Left lobe of liver (tissue), 2 donors: ENCODE measurements at regions not wholly inside any gene's neighbourhood (a gene's known extent, or its start where the extent isn't known, plus 50 kb on each side); places are given as distances from the start of the nearest gene placed in this dataset.

Experiments used
- ATAC-seq: fragments of 200-7000 bp; cut with Tn5 transposase; one replicate; pipeline ENCODE4 v1.9.1; 2020; ENCODE audit warnings: mild to moderate bottlenecking, moderate library complexity
- DNase-seq: peaks from one replicate; pipeline ENCODE4 v3.0.0-alpha.2; 2020; ENCODE audit warnings: low spot score
- donor health status: DM: no; HTN: no; CAD: no; lungs with moderate emphysema.
- donor health status: DM: no; HTN: yes; CAD: no.

DNA sequence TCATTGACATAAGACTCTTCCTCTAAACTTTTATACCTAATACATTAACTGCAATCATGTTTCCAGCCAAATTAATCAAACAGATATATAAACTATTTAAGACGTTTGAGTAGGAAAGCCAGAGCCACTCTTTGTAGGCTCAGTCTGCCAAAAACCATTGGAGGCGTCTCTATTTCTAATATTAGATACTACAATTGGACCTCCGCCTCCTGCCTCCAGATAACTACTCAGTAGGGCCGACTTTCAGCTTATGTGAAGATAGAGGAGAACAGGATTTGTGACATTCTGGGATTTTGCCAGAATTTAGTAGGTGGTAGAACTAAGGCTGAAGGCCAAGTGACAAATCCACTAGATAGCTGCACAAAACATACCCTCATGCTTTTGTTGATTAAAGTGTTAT is 463.0 kb downstream of the CETN3 start:
- no peak for ATAC-seq
- no peak for DNase-seq

- DNase-seq (no peak), ATAC-seq (no peak)
Observed at GRCh38 chr5:89942171-89942570, 467.4 kb downstream of the CETN3 start.

- no peak for ATAC-seq
- no peak for DNase-seq
Observed at GRCh38 chr5:89936576-89936975, 473.0 kb downstream of the CETN3 start.

- ATAC-seq (no peak), DNase-seq (no peak)
Observed at GRCh38 chr5:89934069-89934468, 475.5 kb downstream of the CETN3 start.

GRCh38 chr5:89932771-89933181 is 476.8 kb downstream of the CETN3 start:
- no peak for DNase-seq

DNA sequence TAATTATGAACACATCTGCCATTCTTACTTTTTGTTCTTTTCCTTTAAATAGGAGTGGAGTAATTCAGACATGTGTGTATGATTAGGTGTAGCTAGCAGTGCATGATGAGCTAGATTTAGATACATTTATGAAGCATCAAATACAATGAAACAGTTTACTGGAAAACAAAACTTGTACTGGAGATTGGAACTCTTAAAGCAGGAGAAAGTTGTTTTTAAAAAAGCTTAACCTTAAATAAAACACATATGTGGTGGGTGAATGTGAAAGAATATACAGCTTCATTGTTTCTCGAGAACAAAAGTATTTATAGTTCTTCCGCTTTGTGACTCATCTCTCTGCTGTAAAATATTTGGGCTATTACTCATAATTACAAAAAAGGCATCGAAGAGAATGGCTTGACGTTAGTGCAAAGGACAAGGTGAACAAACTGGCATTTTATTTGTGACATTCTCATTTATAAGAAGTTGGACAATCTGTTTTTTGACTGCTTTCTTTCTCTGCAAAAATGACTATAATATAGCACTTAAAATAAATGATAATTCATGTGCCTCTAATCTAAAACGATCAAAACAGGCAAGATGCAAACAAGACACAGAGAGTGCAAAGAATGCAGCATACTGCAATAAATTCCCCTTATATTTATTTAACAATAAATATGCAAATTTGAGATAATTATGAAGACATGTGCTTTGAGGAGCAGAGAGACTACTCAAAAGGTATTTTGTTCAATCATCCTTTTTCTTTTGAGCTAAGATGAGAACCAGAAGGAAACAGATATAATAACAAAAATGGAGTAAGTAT is 478.8 kb downstream of the CETN3 start:
- no peak for DNase-seq
- no peak for ATAC-seq

More at GRCh38 chr5:89932771-89933181, 476.8 kb downstream of the CETN3 start:
- no peak for ATAC-seq

DNA sequence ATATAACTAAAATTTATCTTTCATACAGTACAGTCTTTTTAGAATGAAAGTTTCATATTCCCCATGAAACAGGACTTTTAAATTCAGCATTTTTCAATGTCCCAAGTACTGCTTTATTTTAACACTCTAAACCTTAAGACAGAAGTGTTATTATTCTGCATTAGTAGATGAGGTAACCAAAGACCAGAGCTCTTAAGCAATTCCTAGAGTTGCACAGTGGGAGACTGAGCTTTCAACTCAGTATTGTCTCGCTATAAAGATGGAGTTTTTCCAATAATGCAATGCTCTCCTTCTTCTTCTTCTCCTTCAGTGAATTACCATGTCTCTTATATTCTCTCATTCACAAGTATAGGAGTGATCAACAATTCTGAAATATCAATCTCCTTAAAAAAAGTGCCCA is 479.7 kb downstream of the CETN3 start:
- no peak for DNase-seq
- no peak for ATAC-seq

- ATAC-seq = no peak
- DNase-seq = no peak
Observed at GRCh38 chr5:89929173-89929572, 480.4 kb downstream of the CETN3 start.

DNA sequence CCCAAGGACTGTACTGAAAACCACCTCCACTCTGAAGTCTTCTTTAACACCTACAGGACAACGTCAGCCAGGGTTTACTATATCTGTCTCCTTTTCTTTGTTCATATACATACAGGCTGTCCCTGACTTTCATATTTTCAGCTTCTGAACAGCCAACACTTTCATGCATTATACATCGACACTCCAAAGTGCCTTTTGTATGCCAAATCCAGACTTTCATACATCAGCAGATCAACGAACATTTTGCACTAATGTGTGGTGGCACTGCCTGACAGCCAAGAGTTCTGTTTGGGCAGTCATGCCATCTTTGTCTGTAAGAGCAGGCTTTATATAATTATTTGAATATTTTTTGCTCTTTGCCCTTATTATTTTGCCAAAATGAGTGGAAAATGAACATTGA is 487.4 kb downstream of the CETN3 start:
- DNase-seq = no peak
- no peak for ATAC-seq

GRCh38 chr5:89917112-89917511 is 492.4 kb downstream of the CETN3 start:
- no peak for ATAC-seq
- no peak for DNase-seq

DNA sequence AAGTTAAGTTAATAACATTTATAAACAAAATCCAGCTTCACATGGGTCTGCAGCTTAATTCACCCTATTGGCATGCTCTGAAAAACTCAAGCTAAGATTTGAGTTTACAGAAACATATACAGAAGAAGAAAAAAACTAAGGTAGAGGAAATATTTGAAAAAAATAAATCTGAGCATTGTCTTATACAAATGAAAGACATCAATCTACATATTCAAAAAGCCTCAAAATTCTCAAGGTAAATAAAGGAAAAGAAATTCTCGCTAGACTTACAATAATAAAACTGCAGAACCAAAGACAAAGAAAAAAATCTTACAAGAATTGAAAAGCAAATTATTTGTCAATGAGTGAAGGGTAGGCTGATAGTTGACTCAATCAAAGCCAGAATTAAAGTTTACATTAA is 493.4 kb downstream of the CETN3 start:
- ATAC-seq = no peak
- no peak for DNase-seq

DNA sequence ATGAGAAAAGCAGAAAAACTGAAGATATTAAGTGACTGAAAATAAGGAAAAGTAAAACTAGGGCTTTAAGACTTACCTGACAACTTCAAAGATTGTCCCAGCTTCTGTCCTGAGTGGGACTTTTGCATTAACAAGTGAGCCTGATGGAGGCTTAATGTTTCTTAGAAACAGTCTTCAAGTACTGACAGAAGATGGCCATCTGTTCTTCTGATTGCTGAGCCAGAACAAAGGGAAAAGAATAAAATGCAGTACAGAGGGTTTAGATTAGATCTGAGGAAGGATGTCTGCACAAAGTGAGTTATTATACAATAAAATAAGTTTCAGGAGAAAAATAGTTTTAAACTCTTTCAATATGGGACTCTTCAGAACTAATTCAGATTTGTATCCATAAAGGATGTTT is 500.7 kb downstream of the CETN3 start:
- no peak for DNase-seq
- ATAC-seq = no peak

GRCh38 chr5:89904442-89904841 is 505.1 kb downstream of the CETN3 start:
- ATAC-seq (no peak), DNase-seq (no peak)

- DNase-seq = no peak
Observed at GRCh38 chr5:89901983-89902382, 507.6 kb downstream of the CETN3 start.

GRCh38 chr5:89901346-89901745 is 508.2 kb downstream of the CETN3 start:
- DNase-seq (no peak), ATAC-seq (no peak)

More at GRCh38 chr5:89901983-89902382, 507.6 kb downstream of the CETN3 start:
- ATAC-seq = no peak

GRCh38 chr5:89900346-89900745 is 509.2 kb downstream of the CETN3 start:
- ATAC-seq (no peak), DNase-seq (no peak)

DNA sequence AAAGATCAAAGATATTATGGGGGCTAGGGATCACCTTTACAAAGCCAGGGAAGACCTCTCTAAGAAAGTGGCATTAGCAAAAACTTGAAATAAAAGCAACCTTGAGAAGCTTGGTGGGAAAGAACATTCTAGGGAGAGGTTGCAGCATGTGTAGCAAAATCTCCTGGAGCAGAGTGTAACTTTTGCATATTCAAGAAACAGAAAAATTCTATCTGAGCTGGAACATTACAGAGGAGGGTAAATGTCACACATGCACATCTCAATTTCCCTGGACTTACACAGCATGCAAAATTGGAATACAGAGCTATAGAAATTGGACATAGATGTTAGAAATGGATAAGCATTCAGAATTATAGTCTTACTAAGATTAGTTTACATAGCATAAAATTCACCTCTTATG is 510.0 kb downstream of the CETN3 start:
- ATAC-seq (no peak), DNase-seq (no peak)

GRCh38 chr5:89893546-89893945 is 516.0 kb downstream of the CETN3 start:
- DNase-seq (no peak), ATAC-seq (no peak)

- DNase-seq = no peak
- ATAC-seq = no peak
Observed at GRCh38 chr5:89885670-89886069, 523.9 kb downstream of the CETN3 start.

GRCh38 chr5:89883967-89884366 is 525.6 kb downstream of the CETN3 start:
- DNase-seq (no peak), ATAC-seq (no peak)

- DNase-seq (no peak), ATAC-seq (no peak)
Observed at GRCh38 chr5:89878140-89879132, 531.1 kb downstream of the CETN3 start.

DNA sequence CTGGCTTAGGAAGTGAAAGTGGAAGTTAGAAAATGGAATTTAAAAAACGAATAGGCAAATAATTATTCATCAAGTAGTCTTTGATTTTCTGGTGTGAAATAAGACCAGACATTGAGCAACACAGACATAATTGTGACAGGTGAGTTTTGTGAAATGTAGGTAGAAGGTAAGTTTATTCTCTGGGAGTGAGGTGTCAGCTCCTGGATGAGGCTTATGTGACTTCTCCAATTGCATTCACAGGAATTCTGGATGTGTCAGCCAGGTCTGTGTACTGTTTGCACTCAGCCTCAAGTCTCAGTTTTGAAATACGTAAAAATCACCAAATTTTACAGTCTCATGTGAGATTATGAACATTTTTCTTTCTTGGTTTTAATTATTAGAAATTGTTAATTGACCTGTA is 537.6 kb downstream of the CETN3 start:
- ATAC-seq (no peak), DNase-seq (no peak)
